ENCODE measurements at regions not wholly inside any gene's neighbourhood (a gene's known extent, or its start where the extent isn't known, plus 50 kb on each side); places are given as distances from the start of the nearest gene placed in this dataset.

- no peaks in the 10 kb centered on the region for H3K36me3 ChIP-seq (replicated peaks in 1 of 2; ENCODE audit: control insufficient read depth in 1 of 2, insufficient read depth in 2 of 2, low read length in 1 of 2)
- CTCF ChIA-PET, result interaction anchor here (0.7 to 1.1 kb wide), 2 partner anchors 57 to 673 kb away, joined by 3 read pairs; no protein-coding TSS in a partner anchor
- POLR2A ChIA-PET, result no interaction called here
These were observed 124.2 kb upstream of the PLAAT1 start for GRCh38 chr3:193116871-193117270.

GRCh38 chr3:193118907-193119306 lies 122.1 kb upstream of the PLAAT1 start:
- Histone ChIP-seq H3K9ac (no peak overlapping the region), H3K36me3 (replicated peaks in 1 of 2; ENCODE audit: control insufficient read depth in 1 of 2, insufficient read depth in 2 of 2, low read length in 1 of 2) (no peaks in the 10 kb centered on the region), H3K4me3 (ENCODE audit: low read depth in 2 of 2, low read length in 1 of 2) (no peak overlapping the region), H3K4me1 (ENCODE audit: control insufficient read depth in 1 of 2, insufficient read depth in 2 of 2, low read depth in 1 of 2, low read length in 1 of 2) (no peaks in the 10 kb centered on the region), H3K79me2 (ENCODE audit: insufficient read depth) (no peaks in the 10 kb centered on the region), H3K27ac (ENCODE audit: low read depth in 2 of 2, low read length in 1 of 2) (no peak overlapping the region), H4K20me1 (ENCODE audit: insufficient read depth) (no peaks in the 10 kb centered on the region), H2AFZ (ENCODE audit: low read depth) (no peak overlapping the region), H3K27me3 (ENCODE audit: insufficient read depth) (no peaks in the 10 kb centered on the region), H3K9me3 (no peaks in the 10 kb centered on the region), H3F3A (replicated peaks; ENCODE audit: insufficient read depth) (no peaks in the 10 kb centered on the region), H3K9me2 (no peaks in the 10 kb centered on the region), H3K4me2 (no peak overlapping the region)
- 44% methylated on average over 1 of the region's 1 CpG for WGBS (ENCODE audit: low lambda C conversion rate)
- ChIA-PET CTCF (no interaction called here), POLR2A (no interaction called here)
- no peak for DNase-seq
- TF ChIP-seq, protein P1, sequence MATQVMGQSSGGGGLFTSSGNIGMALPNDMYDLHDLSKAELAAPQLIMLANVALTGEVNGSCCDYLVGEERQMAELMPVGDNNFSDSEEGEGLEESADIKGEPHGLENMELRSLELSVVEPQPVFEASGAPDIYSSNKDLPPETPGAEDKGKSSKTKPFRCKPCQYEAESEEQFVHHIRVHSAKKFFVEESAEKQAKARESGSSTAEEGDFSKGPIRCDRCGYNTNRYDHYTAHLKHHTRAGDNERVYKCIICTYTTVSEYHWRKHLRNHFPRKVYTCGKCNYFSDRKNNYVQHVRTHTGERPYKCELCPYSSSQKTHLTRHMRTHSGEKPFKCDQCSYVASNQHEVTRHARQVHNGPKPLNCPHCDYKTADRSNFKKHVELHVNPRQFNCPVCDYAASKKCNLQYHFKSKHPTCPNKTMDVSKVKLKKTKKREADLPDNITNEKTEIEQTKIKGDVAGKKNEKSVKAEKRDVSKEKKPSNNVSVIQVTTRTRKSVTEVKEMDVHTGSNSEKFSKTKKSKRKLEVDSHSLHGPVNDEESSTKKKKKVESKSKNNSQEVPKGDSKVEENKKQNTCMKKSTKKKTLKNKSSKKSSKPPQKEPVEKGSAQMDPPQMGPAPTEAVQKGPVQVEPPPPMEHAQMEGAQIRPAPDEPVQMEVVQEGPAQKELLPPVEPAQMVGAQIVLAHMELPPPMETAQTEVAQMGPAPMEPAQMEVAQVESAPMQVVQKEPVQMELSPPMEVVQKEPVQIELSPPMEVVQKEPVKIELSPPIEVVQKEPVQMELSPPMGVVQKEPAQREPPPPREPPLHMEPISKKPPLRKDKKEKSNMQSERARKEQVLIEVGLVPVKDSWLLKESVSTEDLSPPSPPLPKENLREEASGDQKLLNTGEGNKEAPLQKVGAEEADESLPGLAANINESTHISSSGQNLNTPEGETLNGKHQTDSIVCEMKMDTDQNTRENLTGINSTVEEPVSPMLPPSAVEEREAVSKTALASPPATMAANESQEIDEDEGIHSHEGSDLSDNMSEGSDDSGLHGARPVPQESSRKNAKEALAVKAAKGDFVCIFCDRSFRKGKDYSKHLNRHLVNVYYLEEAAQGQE (IDR thresholded peaks at IDR 0.05; ENCODE audit: low read depth, low read length), result no peak
- TF ChIP-seq, protein P2, sequence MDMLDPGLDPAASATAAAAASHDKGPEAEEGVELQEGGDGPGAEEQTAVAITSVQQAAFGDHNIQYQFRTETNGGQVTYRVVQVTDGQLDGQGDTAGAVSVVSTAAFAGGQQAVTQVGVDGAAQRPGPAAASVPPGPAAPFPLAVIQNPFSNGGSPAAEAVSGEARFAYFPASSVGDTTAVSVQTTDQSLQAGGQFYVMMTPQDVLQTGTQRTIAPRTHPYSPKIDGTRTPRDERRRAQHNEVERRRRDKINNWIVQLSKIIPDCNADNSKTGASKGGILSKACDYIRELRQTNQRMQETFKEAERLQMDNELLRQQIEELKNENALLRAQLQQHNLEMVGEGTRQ (IDR thresholded peaks at IDR 0.05; ENCODE audit: borderline replicate concordance, low read depth, low read length), result no peak
- TF ChIP-seq JUND (IDR thresholded peaks at IDR 0.05) (no peak), MAX (IDR thresholded peaks at IDR 0.05; ENCODE audit: low read depth) (no peak), NRF1 (IDR thresholded peaks at IDR 0.05; ENCODE audit: low read depth, low read length) (no peak), YY1 (IDR thresholded peaks at IDR 0.05; ENCODE audit: low read depth) (no peak), POLR2AphosphoS5 (IDR thresholded peaks at IDR 0.05; ENCODE audit: low read depth, low read length) (no peak)
- TF ChIP-seq, protein P3, sequence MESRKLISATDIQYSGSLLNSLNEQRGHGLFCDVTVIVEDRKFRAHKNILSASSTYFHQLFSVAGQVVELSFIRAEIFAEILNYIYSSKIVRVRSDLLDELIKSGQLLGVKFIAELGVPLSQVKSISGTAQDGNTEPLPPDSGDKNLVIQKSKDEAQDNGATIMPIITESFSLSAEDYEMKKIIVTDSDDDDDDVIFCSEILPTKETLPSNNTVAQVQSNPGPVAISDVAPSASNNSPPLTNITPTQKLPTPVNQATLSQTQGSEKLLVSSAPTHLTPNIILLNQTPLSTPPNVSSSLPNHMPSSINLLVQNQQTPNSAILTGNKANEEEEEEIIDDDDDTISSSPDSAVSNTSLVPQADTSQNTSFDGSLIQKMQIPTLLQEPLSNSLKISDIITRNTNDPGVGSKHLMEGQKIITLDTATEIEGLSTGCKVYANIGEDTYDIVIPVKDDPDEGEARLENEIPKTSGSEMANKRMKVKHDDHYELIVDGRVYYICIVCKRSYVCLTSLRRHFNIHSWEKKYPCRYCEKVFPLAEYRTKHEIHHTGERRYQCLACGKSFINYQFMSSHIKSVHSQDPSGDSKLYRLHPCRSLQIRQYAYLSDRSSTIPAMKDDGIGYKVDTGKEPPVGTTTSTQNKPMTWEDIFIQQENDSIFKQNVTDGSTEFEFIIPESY (IDR thresholded peaks at IDR 0.05; ENCODE audit: borderline replicate concordance, low read depth), result no peak

More at GRCh38 chr3:193116871-193117270, 124.2 kb upstream of the PLAAT1 start:
- no peak for DNase-seq
- Histone ChIP-seq H3F3A (replicated peaks; ENCODE audit: insufficient read depth) (no peaks in the 10 kb centered on the region), H4K20me1 (ENCODE audit: insufficient read depth) (no peaks in the 10 kb centered on the region), H3K4me2 (no peak overlapping the region), H3K9me3 (no peaks in the 10 kb centered on the region), H3K4me1 (ENCODE audit: control insufficient read depth in 1 of 2, insufficient read depth in 2 of 2, low read depth in 1 of 2, low read length in 1 of 2) (no peaks in the 10 kb centered on the region), H3K9me2 (no peaks in the 10 kb centered on the region), H3K79me2 (ENCODE audit: insufficient read depth) (no peaks in the 10 kb centered on the region), H3K9ac (no peak overlapping the region), H2AFZ (ENCODE audit: low read depth) (no peak overlapping the region), H3K27ac (ENCODE audit: low read depth in 2 of 2, low read length in 1 of 2) (no peak overlapping the region), H3K27me3 (ENCODE audit: insufficient read depth) (no peaks in the 10 kb centered on the region), H3K4me3 (ENCODE audit: low read depth in 2 of 2, low read length in 1 of 2) (no peak overlapping the region)
- TF ChIP-seq RFX5 (IDR thresholded peaks at IDR 0.05; ENCODE audit: low read length) (no peak), CHD2 (IDR thresholded peaks at IDR 0.05; ENCODE audit: low read length, partially characterized antibody) (no peak), EZH2phosphoT487 (IDR thresholded peaks at IDR 0.05; ENCODE audit: borderline replicate concordance, low read depth) (no peak), YY1 (IDR thresholded peaks at IDR 0.05; ENCODE audit: low read depth) (no peak)
- TF ChIP-seq, protein P1 (IDR thresholded peaks at IDR 0.05; ENCODE audit: low read depth, low read length), result no peak
- WGBS (ENCODE audit: low lambda C conversion rate), result 6% methylated on average over 2 of the region's 2 CpGs
